WTC11 (cell line): ENCODE measurements at regions not wholly inside any gene's neighbourhood (a gene's known extent, or its start where the extent isn't known, plus 50 kb on each side); places are given as distances from the start of the nearest gene placed in this dataset.

ENCODE experiments used
- ELF4 ChIP-seq: sonication (generic); formaldehyde crosslinking; IDR thresholded peaks from 2 replicates; pipeline ENCODE4 v1.8.1; 2022; ENCODE audit warnings: low read depth, mild to moderate bottlenecking, moderate library complexity, missing genetic modification reagents
- USF2 ChIP-seq: sonication (generic); formaldehyde crosslinking; IDR thresholded peaks from 2 replicates; pipeline ENCODE4 v1.8.1; 2023; ENCODE audit warnings: mild to moderate bottlenecking, missing genetic modification reagents, moderate library complexity

GRCh38 chr1:115215703-115216521 lies 122.1 kb downstream of the NGF start:
- TF ChIP-seq USF2 (CRISPR knock-in tag) (no peak), ELF4 (CRISPR knock-in tag) (no peak)
